Transverse colon (tissue), 4 donors: ENCODE measurements at regions not wholly inside any gene's neighbourhood (a gene's known extent, or its start where the extent isn't known, plus 50 kb on each side); places are given as distances from the start of the nearest gene placed in this dataset.

Experiments
- DNase-seq: peaks from one replicate; pipeline ENCODE4 v3.0.0-alpha.2; 2019
- H3K27ac ChIP-seq, 4 donors: fragments of 200-600 bp; sonication (generic); 2 replicates each; pipeline ENCODE4 v1.5.1; 2016 to 2018; ENCODE audit warnings: inconsistent platforms in 4 of 4
- H3K27me3 ChIP-seq: fragments of 200-600 bp; sonication (generic); 2 replicates; pipeline ENCODE4 v1.5.1; 2017; ENCODE audit warnings: inconsistent platforms
- H3K36me3 ChIP-seq, 4 donors: fragments of 200-600 bp; sonication (generic); 2 replicates each; pipeline ENCODE4 v1.5.1; 2017 to 2019; ENCODE audit warnings: inconsistent platforms in 4 of 4
- H3K4me1 ChIP-seq, 4 donors: fragments of 200-600 bp; sonication (generic); 2 replicates each; pipeline ENCODE4 v1.5.1; 2017 to 2020; ENCODE audit warnings: inconsistent platforms in 4 of 4
- H3K4me3 ChIP-seq, 4 donors: fragments of 200-600 bp; sonication (generic); 1 replicate in 1 of 4; 2 replicates in 3 of 4; pipeline versions ENCODE4 v1.5.1 to v1.6.1; 2017 to 2019; ENCODE audit warnings: inconsistent platforms in 4 of 4
- H3K9me3 ChIP-seq, 2 donors: fragments of 200-600 bp; sonication (generic); 2 replicates each; pipeline ENCODE4 v1.5.1; 2017 to 2019; ENCODE audit warnings: inconsistent platforms in 2 of 2
- CTCF ChIP-seq, 5 experiments: fragments of 200-600 bp in 3 of 5; fragments of 450-650 bp in 2 of 5; sonication (generic) in 3 of 5; IDR thresholded peaks; 1 replicate in 2 of 5; 2 replicates in 3 of 5; pipeline ENCODE4 v1.5.1; 2016 to 2017; ENCODE audit warnings: antibody characterized with exemption in 5 of 5, inconsistent platforms in 3 of 5, mild to moderate bottlenecking in 2 of 5, moderate library complexity in 1 of 5
- EP300 ChIP-seq: sonication (generic); formaldehyde crosslinking; IDR thresholded peaks from one replicate; pipeline ENCODE4 v1.6.1; 2017; ENCODE audit warnings: antibody characterized with exemption, low read depth
- POLR2A ChIP-seq: fragments of 450-650 bp; IDR thresholded peaks from one replicate; pipeline ENCODE4 v1.6.1; 2016; ENCODE audit warnings: antibody characterized with exemption, mild to moderate bottlenecking, moderate library complexity
- POLR2AphosphoS5 ChIP-seq, 3 donors: sonication (generic); formaldehyde crosslinking; IDR thresholded peaks; one replicate each; pipeline ENCODE4 v1.6.1; 2016; ENCODE audit warnings: antibody characterized with exemption in 3 of 3
- WGBS, 2 donors: methylation state at CpG; one replicate each; pipeline ENCODE4 v1.1.5; 2018; ENCODE audit warnings: low coverage in 1 of 2; 5-methylcytosine and 5-hydroxymethylcytosine counted together
- in situ Hi-C, 4 donors: fragments of 200-750 bp; cut with MboI; loops; one replicate each; pipeline versions ENCODE4 v1.15.0 to v1.15.1; 2017; ENCODE audit warnings: low sequenced_read_pairs in 3 of 4, low pct_ligation_motif_present in 1 of 4, low pct_unique_long_range_greater_than_20kb in 1 of 4
- intact Hi-C: fragments of 100-400 bp; cut with DNase I; formaldehyde crosslinking; loops from one replicate; pipeline ENCODE4 v1.15.1; 2023; ENCODE audit warnings: low total_unique reads

- in situ Hi-C loops: no loop called here
- intact Hi-C loops: no loop called here
- Histone ChIP-seq H3K36me3 (no peaks in the 10 kb centered on the region), H3K9me3 (no peaks in the 10 kb centered on the region), H3K4me1 (no peaks in the 10 kb centered on the region), H3K4me3 (no peak overlapping the region), H3K27ac (no peak overlapping the region), H3K27me3 (no peaks in the 10 kb centered on the region)
- 75 to 81% methylated on average over 2 to 4 of the region's 4 CpGs for WGBS, 2 donors
- DNase-seq: no peak
- no peak for TF ChIP-seq EP300
- no peak for TF ChIP-seq POLR2A
- no peak for TF ChIP-seq POLR2AphosphoS5 (IDR thresholded peaks at IDR 0.05)
- no peak for TF ChIP-seq CTCF (IDR thresholded peaks at IDR 0.05)
Measured at GRCh38 chr12:25034676-25035075, 85.8 kb upstream of the BCAT1 start.

GRCh38 chr12:25025951-25026490 lies 77.1 kb upstream of the BCAT1 start:
- WGBS, 2 donors: 91% methylated on average over 1 of the region's 1 CpG; no CpG with 5 or more reads in 1 of the 2 donors
- intact Hi-C loops: no loop called here
- H3K36me3 ChIP-seq: no peaks in the 10 kb centered on the region

GRCh38 chr12:25025260-25025659 lies 76.4 kb upstream of the BCAT1 start:
- intact Hi-C loops: no loop called here
- H3K27ac ChIP-seq: no peak overlapping the region
- 55 to 75% methylated on average over 4 of the region's 4 CpGs for WGBS, 2 donors
- in situ Hi-C loops: no loop called here
- no peaks in the 10 kb centered on the region for H3K27me3 ChIP-seq
- H3K4me3 ChIP-seq: no peak overlapping the region
- no peaks in the 10 kb centered on the region for H3K36me3 ChIP-seq
- no peak for DNase-seq
- H3K4me1 ChIP-seq: no peaks in the 10 kb centered on the region
- no peaks in the 10 kb centered on the region for H3K9me3 ChIP-seq
- TF ChIP-seq POLR2A (no peak), EP300 (no peak), POLR2AphosphoS5 (IDR thresholded peaks at IDR 0.05) (no peak), CTCF (IDR thresholded peaks at IDR 0.05) (no peak)

More at GRCh38 chr12:25025951-25026490, 77.1 kb upstream of the BCAT1 start:
- DNase-seq: no peak
- Histone ChIP-seq H3K9me3 (no peaks in the 10 kb centered on the region), H3K27me3 (no peaks in the 10 kb centered on the region), H3K27ac (no peak overlapping the region), H3K4me1 (no peaks in the 10 kb centered on the region), H3K4me3 (no peak overlapping the region)
- TF ChIP-seq POLR2A: no peak
- no peak for TF ChIP-seq CTCF (IDR thresholded peaks at IDR 0.05)
- TF ChIP-seq POLR2AphosphoS5 (IDR thresholded peaks at IDR 0.05): no peak
- TF ChIP-seq EP300: no peak
- in situ Hi-C loops: no loop called here

GRCh38 chr12:25023808-25024207 lies 74.9 kb upstream of the BCAT1 start:
- TF ChIP-seq EP300: no peak
- no peak for TF ChIP-seq POLR2A
- TF ChIP-seq POLR2AphosphoS5 (IDR thresholded peaks at IDR 0.05): no peak
- TF ChIP-seq CTCF (IDR thresholded peaks at IDR 0.05): no peak
- DNase-seq: no peak
- intact Hi-C loops: no loop called here
- Histone ChIP-seq H3K9me3 (no peaks in the 10 kb centered on the region), H3K27ac (no peak overlapping the region), H3K36me3 (no peaks in the 10 kb centered on the region), H3K4me1 (no peaks in the 10 kb centered on the region), H3K4me3 (no peak overlapping the region), H3K27me3 (no peaks in the 10 kb centered on the region)
- 46 to 49% methylated on average over 4 of the region's 4 CpGs for WGBS, 2 donors
- in situ Hi-C loops: no loop called here
